GM20000 (cell line): ENCODE measurements at regions not wholly inside any gene's neighbourhood (a gene's known extent, or its start where the extent isn't known, plus 50 kb on each side); places are given as distances from the start of the nearest gene placed in this dataset.

ENCODE experiments used
- DNase-seq: peaks from one replicate; pipeline ENCODE4 v3.0.0; 2012; ENCODE audit warnings: low spot score
- CTCF ChIP-seq: IDR thresholded peaks from 2 replicates; pipeline ENCODE4 v1.5.1; 2012; ENCODE audit warnings: mild to moderate bottlenecking, control low read depth; ENCODE audit errors: extremely low read depth, missing control alignments

- DNase-seq = no peak
- TF ChIP-seq CTCF = no peak
These were observed 485.4 kb downstream of the ZNF608 start for GRCh38 chr5:124260921-124261515.

GRCh38 chr5:124259017-124259416, 487.4 kb downstream of the ZNF608 start:
- TF ChIP-seq CTCF = no peak
- no peak for DNase-seq

GRCh38 chr5:124257048-124257447, 489.4 kb downstream of the ZNF608 start:
- no peak for TF ChIP-seq CTCF
- DNase-seq = no peak

GRCh38 chr5:124253203-124253810, 493.1 kb downstream of the ZNF608 start:
- no peak for DNase-seq
- TF ChIP-seq CTCF = no peak

GRCh38 chr5:124252747-124253146, 493.7 kb downstream of the ZNF608 start:
- TF ChIP-seq CTCF = no peak
- DNase-seq = no peak

GRCh38 chr5:124252191-124252638, 494.2 kb downstream of the ZNF608 start:
- TF ChIP-seq CTCF = no peak
- no peak for DNase-seq

GRCh38 chr5:124245276-124245675, 501.2 kb downstream of the ZNF608 start:
- TF ChIP-seq CTCF = no peak
- no peak for DNase-seq
